HG02763 (cell line): ENCODE measurements at regions not wholly inside any gene's neighbourhood (a gene's known extent, or its start where the extent isn't known, plus 50 kb on each side); places are given as distances from the start of the nearest gene placed in this dataset.

Source experiments
- ATAC-seq: cut with Tn5 transposase; IDR thresholded peaks from one replicate; pipeline ENCODE4 v1.9.1; 2021; ENCODE audit warnings: mild to moderate bottlenecking, moderate library complexity; ENCODE audit not compliant: unreplicated experiment

DNA sequence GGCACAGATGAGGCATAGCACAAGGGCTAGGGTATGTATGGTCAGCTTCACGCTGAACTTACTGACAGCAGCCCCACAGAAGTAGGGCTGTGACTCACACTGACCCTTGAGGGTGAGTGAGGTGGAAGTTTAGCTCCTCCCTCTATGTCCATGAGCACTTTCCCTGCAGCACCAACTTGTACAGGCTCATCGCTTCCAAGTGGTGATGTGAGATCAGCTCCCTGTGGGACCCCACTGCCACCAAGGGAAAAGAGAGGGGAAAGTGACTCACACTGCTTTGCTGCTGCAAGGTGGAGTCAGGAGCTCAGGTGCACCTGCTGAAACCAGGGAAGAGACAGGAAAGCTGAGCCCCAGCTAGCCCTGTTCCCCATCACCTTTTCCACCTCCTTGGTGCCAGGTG, 91.5 kb downstream of the TEX51 start:
- ATAC-seq: no peak

DNA sequence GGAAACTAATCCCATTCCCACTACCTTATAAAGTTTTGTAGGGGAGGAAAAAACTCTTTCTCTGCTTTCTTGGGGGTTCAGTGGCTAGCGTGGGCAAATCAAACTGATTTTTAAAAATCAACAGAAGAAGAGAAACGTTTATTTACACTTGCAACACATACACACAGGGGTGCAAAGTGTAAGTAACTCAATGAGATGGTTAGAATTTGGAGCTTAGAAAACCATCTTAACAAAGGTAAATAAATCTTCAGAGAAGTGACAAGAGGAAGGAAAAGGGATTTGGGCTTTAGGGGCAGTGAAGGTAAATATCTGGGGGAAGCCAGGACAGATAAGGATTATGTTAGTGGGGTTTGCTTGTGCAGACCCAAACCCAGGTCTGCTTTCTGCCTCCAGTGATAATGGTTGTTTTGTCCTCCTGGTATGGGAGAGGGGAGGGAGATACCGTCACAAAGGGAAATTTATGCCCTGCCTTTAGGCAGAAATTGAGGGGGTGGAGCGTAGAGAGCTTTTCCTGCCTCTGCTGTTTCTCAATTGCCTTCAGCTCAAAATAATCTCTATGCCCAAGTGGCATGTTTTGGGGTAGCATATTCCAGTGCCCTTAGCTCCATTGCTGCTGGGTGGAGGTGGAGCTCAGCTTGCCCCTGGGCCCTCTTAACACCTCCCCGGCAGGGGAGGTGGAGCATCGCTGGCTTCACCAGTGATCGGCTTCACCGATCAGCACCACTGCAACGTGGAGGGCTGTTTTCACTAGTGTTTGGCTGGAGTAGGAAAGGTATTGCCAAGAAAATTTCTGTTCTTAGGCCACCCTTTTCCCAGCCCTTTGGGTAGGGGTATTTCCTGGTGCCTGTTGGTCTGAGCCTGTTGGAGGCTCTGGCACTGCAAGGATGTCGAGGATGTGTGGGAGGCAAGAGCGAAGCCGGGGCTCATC, 92.2 kb downstream of the TEX51 start:
- no peak for ATAC-seq

DNA sequence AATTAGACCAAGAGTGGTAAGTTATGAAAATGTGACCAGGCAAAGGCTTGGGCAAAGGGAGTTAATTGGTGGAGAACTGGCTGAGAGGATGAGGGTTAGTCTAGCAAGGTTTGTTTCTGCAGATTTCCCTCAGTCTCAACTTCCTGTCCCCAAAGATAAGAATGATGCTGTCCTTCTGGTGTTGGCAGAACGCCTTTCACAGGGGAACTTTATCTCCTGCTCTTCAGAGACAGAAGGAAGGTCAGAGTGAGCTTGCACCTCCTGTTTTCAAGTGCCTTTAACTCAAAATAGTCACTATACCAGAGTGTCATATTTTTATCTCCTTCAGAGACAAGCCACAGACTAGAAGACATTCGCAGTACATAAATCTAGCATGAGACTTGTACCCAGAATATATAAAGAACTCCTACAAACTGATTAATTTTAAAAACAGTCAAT, 95.7 kb downstream of the TEX51 start:
- ATAC-seq: no peak

DNA sequence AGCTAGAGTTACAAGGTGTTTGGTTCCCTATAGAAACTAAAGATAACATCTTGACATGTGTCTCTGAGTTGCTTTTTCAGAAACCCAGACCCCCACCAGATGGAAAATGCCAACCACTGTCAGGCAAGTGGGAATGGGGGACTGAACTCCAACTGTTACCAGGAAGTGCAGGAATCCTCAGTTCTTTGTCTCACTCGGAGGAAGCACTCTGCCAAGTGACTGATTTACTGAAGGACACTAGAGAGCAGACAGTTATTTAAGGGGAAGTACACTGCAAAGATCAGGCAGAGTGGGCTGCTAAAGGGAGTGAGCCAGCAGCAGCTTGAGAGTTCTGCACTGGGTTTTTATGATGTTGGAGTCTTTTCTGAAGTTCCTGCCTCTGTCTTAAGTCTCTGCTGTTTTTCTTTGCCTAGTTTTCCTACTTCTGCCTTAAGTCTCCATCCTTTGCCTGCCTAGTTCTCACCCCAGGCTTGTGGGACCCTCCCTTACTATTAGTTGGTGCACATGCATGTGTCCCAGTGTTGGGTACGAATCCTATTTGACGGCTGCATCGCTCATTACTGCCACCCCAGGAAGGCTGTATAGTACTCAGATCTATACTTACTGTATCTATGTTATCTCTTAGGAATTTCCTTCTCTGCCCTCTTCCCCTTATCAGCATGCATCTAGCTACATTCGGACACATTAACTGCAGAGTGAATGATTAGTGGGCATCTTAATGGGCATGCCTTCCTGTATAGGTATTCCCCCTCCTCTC, 97.1 kb downstream of the TEX51 start:
- no peak for ATAC-seq

DNA sequence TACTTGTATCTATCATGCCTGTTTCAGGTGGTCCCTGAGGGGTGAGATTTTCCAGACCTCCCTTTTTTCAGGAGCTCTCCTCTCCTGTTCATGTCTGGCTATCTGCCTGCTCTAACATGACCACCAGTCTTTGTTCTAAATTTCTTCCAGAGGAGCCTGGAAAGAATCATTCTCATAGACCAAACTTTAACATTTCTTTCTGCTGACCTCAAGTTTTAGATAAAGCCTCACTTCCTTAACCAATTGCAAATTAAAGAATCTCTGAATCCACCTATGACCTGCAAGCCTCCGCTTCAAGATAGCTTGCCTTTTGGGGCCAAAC, 97.6 kb downstream of the TEX51 start:
- no peak for ATAC-seq
